ENCODE measurements at regions not wholly inside any gene's neighbourhood (a gene's known extent, or its start where the extent isn't known, plus 50 kb on each side); places are given as distances from the start of the nearest gene placed in this dataset.

- no peak for DNase-seq
These were observed 100.6 kb upstream of the MLIP start for GRCh38 chr6:54010340-54011276.

- DNase-seq: no peak
These were observed 100.0 kb upstream of the MLIP start for GRCh38 chr6:54011277-54011648.

- DNase-seq: no peak
These were observed 97.3 kb upstream of the MLIP start for GRCh38 chr6:54013966-54014365.

GRCh38 chr6:54014440-54014839 is 96.8 kb upstream of the MLIP start:
- DNase-seq: peak in 1 of 2 experiments; percentile 17

- DNase-seq: no peak
These were observed 93.4 kb upstream of the MLIP start for GRCh38 chr6:54017877-54018276.

- DNase-seq: no peak
These were observed 92.5 kb upstream of the MLIP start for GRCh38 chr6:54018722-54019121.

- DNase-seq: no peak
These were observed 91.4 kb upstream of the MLIP start for GRCh38 chr6:54019860-54020259.

- DNase-seq: no peak
These were observed 90.9 kb upstream of the MLIP start for GRCh38 chr6:54020334-54020733.

GRCh38 chr6:54026652-54027400 is 84.4 kb upstream of the MLIP start:
- no peak for DNase-seq

- DNase-seq: no peak
These were observed 83.1 kb upstream of the MLIP start for GRCh38 chr6:54028170-54028569.

- no peak for DNase-seq
These were observed 82.1 kb upstream of the MLIP start for GRCh38 chr6:54029187-54029586.

- no peak for DNase-seq
These were observed 80.1 kb upstream of the MLIP start for GRCh38 chr6:54031169-54031568.

- DNase-seq: no peak
These were observed 73.9 kb upstream of the MLIP start for GRCh38 chr6:54037277-54037779.

GRCh38 chr6:54040545-54040944 is 70.7 kb upstream of the MLIP start:
- DNase-seq: no peak

GRCh38 chr6:54041239-54041638 is 70.0 kb upstream of the MLIP start:
- no peak for DNase-seq

GRCh38 chr6:54043360-54043759 is 67.9 kb upstream of the MLIP start:
- no peak for DNase-seq

- DNase-seq: no peak
These were observed 67.2 kb upstream of the MLIP start for GRCh38 chr6:54044059-54044458.

GRCh38 chr6:54048782-54049181 is 62.5 kb upstream of the MLIP start:
- no peak for DNase-seq

- DNase-seq: no peak
These were observed 60.5 kb upstream of the MLIP start for GRCh38 chr6:54050750-54051149.

- DNase-seq: no peak
These were observed 57.3 kb upstream of the MLIP start for GRCh38 chr6:54053881-54054391.

- DNase-seq: no peak
These were observed 55.1 kb upstream of the MLIP start for GRCh38 chr6:54056105-54056504.

GRCh38 chr6:54057058-54057457 is 54.2 kb upstream of the MLIP start:
- DNase-seq: no peak

- DNase-seq: peak in 1 of 2 experiments; percentile 28
These were observed 53.0 kb upstream of the MLIP start for GRCh38 chr6:54058236-54058635.

- DNase-seq: no peak
These were observed 51.6 kb upstream of the MLIP start for GRCh38 chr6:54059683-54060082.
